ENCODE measurements at regions not wholly inside any gene's neighbourhood (a gene's known extent, or its start where the extent isn't known, plus 50 kb on each side); places are given as distances from the start of the nearest gene placed in this dataset.

DNA sequence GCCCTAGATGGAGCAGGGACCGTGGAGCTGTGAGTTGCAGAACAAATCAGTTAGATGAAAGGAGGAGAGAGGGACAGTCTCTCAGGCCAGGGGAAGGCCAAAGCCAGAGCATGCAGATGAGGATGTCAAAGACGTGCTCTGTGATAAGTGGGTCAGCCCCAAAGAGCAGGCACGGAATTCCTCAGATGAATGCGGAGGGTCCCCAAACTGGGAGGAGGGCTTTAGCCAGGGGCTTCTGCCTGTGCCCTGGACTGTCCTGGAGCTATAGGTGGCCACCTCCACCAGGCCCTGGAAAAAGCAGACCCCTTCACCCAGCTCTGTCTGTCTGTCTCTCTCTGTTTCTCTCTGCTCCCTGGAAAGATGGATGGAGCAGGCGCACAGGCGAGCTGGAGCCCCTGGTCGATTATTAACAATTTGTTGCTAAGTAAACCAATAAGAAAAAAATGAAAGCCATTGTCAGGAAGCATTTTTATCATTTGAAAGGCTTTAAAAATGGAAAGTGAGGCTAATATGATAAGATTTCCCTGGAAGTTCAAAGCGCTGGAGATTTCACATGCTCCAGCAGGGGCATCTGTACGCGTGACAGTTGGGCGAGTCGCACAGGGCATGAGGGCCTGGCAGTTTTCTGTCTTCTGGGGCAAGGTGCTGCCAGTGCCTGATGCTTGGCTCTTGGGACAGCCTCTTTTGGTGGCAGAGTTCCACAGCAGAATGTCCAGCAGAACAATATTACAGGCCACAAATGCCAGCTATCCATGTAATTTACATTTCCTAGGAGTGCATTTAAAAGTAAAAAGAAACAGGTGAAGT lies 241.0 kb downstream of the GLI2 start:
- Mint-ChIP-seq H3K27ac (no peak overlapping the region), H3K36me3 (no peaks in the 10 kb centered on the region), H3K27me3 (no peaks in the 10 kb centered on the region), H3K9me3 (ENCODE audit: low read depth) (no peaks in the 10 kb centered on the region), H3K4me3 (no peak overlapping the region), H3K4me1 (ENCODE audit: low read depth) (no peaks in the 10 kb centered on the region)

- H3K9me3 Mint-ChIP-seq (ENCODE audit: low read depth), result no peaks in the 10 kb centered on the region
These were observed 242.1 kb downstream of the GLI2 start for GRCh38 chr2:120977582-120978358.

GRCh38 chr2:120978359-120979050 lies 242.8 kb downstream of the GLI2 start:
- no peaks in the 10 kb centered on the region for H3K27me3 Mint-ChIP-seq
- no peak overlapping the region for H3K4me3 Mint-ChIP-seq
- no peaks in the 10 kb centered on the region for H3K36me3 Mint-ChIP-seq
- no peak overlapping the region for H3K27ac Mint-ChIP-seq
- no peaks in the 10 kb centered on the region for H3K4me1 Mint-ChIP-seq (ENCODE audit: low read depth)
- H3K9me3 Mint-ChIP-seq (ENCODE audit: low read depth), result no peaks in the 10 kb centered on the region

More at GRCh38 chr2:120977582-120978358, 242.1 kb downstream of the GLI2 start:
- H3K4me3 Mint-ChIP-seq, result no peak overlapping the region
- no peaks in the 10 kb centered on the region for H3K4me1 Mint-ChIP-seq (ENCODE audit: low read depth)
- H3K36me3 Mint-ChIP-seq, result no peaks in the 10 kb centered on the region
- no peaks in the 10 kb centered on the region for H3K27me3 Mint-ChIP-seq
- no peak overlapping the region for H3K27ac Mint-ChIP-seq

DNA sequence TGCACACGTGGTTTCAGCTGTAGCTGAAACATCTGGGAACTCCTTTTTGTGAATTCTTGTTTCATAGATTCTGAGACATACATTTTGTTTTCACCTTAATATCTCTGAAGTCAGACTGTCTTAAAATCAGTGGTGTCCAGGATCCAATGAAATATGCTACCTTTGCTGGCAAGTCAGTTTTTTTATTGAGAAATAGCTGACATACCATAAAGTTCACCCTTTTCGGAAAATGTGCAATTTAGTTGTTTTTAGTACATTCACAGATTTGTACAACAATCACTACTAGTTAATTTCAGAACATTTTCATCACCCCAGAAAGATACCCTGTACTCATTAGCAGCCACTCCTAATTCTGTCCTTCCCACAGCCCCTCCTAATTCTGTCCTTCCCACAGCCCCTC lies 243.7 kb downstream of the GLI2 start:
- H3K36me3 Mint-ChIP-seq, result no peaks in the 10 kb centered on the region
- H3K4me3 Mint-ChIP-seq, result no peak overlapping the region
- H3K27me3 Mint-ChIP-seq, result no peaks in the 10 kb centered on the region
- no peaks in the 10 kb centered on the region for H3K9me3 Mint-ChIP-seq (ENCODE audit: low read depth)
- H3K4me1 Mint-ChIP-seq (ENCODE audit: low read depth), result no peaks in the 10 kb centered on the region
- H3K27ac Mint-ChIP-seq, result no peak overlapping the region

DNA sequence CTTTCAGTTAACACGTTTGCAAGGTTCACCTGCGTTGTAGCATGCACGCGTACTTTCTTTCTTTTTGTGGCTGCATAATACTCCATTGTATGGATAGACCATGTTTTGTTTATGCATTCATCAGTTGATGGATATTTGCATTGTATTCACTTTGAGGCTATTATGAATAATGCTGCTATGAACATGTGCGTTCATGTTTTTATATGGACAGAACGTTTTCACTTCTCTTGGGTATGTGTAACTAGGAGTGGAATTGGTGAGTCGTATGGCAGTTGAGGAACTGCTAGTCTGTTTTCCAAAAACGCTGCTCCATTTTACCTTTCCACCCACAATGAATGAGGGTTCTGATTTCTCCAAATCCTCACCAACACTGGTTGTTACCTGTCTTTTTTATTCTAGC lies 244.3 kb downstream of the GLI2 start:
- Mint-ChIP-seq H3K36me3 (no peaks in the 10 kb centered on the region), H3K4me1 (ENCODE audit: low read depth) (no peaks in the 10 kb centered on the region), H3K27me3 (no peaks in the 10 kb centered on the region), H3K27ac (no peak overlapping the region), H3K9me3 (ENCODE audit: low read depth) (no peaks in the 10 kb centered on the region), H3K4me3 (no peak overlapping the region)

DNA sequence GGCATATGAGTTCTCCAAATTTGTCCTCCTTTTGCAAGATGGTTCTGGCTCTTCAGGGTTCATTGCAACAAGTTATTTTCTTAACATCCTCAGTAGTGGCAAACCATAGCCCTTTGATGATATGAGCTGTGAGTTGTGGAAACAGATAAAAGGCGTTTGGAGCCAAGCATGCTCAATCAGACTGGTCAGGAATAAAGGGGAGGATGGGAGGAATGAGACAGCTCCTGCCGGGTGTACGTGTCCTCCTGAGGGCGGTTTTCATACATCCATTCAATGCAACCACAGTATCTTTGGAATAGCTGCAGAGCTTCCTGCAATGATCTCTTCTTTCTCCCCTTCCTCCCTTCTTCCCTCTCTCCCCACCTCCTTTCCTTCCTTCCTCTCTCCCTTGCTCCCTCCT lies 245.8 kb downstream of the GLI2 start:
- Mint-ChIP-seq H3K27me3 (no peaks in the 10 kb centered on the region), H3K4me3 (no peak overlapping the region), H3K4me1 (ENCODE audit: low read depth) (no peaks in the 10 kb centered on the region), H3K9me3 (ENCODE audit: low read depth) (no peaks in the 10 kb centered on the region), H3K36me3 (no peaks in the 10 kb centered on the region), H3K27ac (no peak overlapping the region)

DNA sequence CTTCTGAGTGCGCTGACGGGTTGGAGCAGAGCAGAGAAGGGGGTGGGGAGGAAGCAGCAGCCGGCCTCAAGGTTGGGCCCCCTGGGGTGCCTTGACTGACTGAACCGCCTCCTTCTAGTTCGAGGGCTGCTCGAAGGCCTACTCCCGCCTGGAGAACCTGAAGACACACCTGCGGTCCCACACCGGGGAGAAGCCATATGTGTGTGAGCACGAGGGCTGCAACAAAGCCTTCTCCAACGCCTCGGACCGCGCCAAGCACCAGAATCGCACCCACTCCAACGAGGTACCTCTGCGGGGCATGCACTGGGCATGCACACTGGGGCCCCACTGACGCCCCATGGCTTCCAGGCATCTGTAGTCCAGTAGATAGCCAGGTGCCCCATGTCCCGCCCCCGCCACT lies 246.9 kb downstream of the GLI2 start:
- H3K9me3 Mint-ChIP-seq (ENCODE audit: low read depth), result no peaks in the 10 kb centered on the region
- no peaks in the 10 kb centered on the region for H3K27me3 Mint-ChIP-seq
- no peaks in the 10 kb centered on the region for H3K36me3 Mint-ChIP-seq
- H3K27ac Mint-ChIP-seq, result no peak overlapping the region
- no peaks in the 10 kb centered on the region for H3K4me1 Mint-ChIP-seq (ENCODE audit: low read depth)
- H3K4me3 Mint-ChIP-seq, result no peak overlapping the region

GRCh38 chr2:120983344-120983743 lies 247.7 kb downstream of the GLI2 start:
- no peak overlapping the region for H3K4me3 Mint-ChIP-seq
- no peaks in the 10 kb centered on the region for H3K27me3 Mint-ChIP-seq
- no peaks in the 10 kb centered on the region for H3K4me1 Mint-ChIP-seq (ENCODE audit: low read depth)
- H3K36me3 Mint-ChIP-seq, result no peaks in the 10 kb centered on the region
- H3K9me3 Mint-ChIP-seq (ENCODE audit: low read depth), result no peaks in the 10 kb centered on the region
- no peak overlapping the region for H3K27ac Mint-ChIP-seq

DNA sequence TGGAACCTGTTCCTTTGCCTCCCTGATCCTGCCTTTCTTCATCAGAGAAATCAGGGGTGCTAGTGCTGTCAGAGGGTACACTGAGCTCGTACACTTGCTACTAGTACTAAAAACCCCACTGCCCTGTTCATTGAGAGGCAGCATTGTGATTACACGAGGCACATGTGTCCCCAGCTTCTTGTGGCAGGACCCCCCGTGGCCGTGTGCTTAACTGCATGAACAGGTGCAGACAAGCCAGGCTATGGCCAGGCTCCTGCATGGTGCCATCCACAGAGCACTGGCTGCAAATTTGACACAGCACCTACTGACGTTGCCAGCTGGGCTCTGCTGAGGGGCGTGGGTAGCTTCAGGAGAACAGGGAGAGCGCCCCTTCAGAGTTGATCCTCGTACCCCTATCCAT lies 248.4 kb downstream of the GLI2 start:
- Mint-ChIP-seq H3K9me3 (ENCODE audit: low read depth) (no peaks in the 10 kb centered on the region), H3K4me3 (no peak overlapping the region), H3K36me3 (no peaks in the 10 kb centered on the region), H3K27ac (no peak overlapping the region), H3K4me1 (ENCODE audit: low read depth) (no peaks in the 10 kb centered on the region), H3K27me3 (no peaks in the 10 kb centered on the region)

GRCh38 chr2:120984452-120985173 lies 248.9 kb downstream of the GLI2 start:
- Mint-ChIP-seq H3K36me3 (no peaks in the 10 kb centered on the region), H3K4me3 (no peak overlapping the region), H3K4me1 (ENCODE audit: low read depth) (no peaks in the 10 kb centered on the region), H3K27ac (no peak overlapping the region), H3K27me3 (no peaks in the 10 kb centered on the region), H3K9me3 (ENCODE audit: low read depth) (no peaks in the 10 kb centered on the region)

GRCh38 chr2:120985174-120985996 lies 249.7 kb downstream of the GLI2 start:
- Mint-ChIP-seq H3K27ac (no peak overlapping the region), H3K9me3 (ENCODE audit: low read depth) (no peaks in the 10 kb centered on the region), H3K36me3 (no peaks in the 10 kb centered on the region), H3K27me3 (no peaks in the 10 kb centered on the region), H3K4me3 (no peak overlapping the region), H3K4me1 (ENCODE audit: low read depth) (no peaks in the 10 kb centered on the region)

- Mint-ChIP-seq H3K9me3 (ENCODE audit: low read depth) (no peaks in the 10 kb centered on the region), H3K36me3 (no peaks in the 10 kb centered on the region), H3K4me1 (ENCODE audit: low read depth) (no peaks in the 10 kb centered on the region), H3K4me3 (no peak overlapping the region), H3K27ac (no peak overlapping the region), H3K27me3 (no peaks in the 10 kb centered on the region)
These were observed 250.5 kb downstream of the GLI2 start for GRCh38 chr2:120985997-120986651.

DNA sequence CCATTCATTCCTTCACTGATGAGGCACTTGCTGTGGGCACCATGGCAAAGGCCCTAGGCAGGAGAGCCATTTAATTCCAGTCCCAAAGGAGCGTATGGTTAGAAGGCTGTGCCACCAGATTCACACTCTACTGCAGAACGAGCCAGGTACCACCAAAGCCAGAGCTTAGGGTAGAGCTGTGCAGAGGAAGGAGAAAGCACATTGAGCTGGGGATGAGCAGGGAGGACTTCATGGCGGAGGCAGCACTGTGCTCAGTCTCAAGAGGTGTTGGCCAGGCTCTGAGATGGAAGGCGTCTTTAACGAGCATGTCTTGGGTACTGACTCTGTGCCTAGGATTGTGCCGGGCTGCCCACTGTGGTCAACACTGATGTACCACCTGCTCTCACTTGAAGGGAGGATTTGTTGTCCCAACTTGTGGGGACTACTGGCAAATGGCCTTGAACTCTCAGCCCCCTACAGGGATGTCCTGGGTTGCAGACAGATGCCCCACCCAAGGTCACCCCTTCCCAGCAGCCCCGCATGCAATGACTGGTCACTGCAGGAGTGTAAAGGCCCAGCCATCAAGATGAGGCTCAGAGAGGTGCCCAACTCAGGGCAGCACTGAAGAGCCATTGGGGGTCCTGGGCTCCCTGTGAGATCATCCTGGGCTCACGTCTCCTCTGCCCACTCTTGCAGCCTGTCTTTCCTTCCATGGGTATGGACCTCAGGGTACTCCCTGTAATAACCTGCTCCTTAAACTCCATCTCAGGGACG lies 251.4 kb downstream of the GLI2 start:
- Mint-ChIP-seq H3K4me1 (ENCODE audit: low read depth) (no peaks in the 10 kb centered on the region), H3K27ac (no peak overlapping the region), H3K27me3 (no peaks in the 10 kb centered on the region), H3K36me3 (no peaks in the 10 kb centered on the region), H3K4me3 (no peak overlapping the region), H3K9me3 (ENCODE audit: low read depth) (no peaks in the 10 kb centered on the region)

Measured in activated naive CD8-positive, alpha-beta T cell (primary cell).